NCI-H524 treated with DMSO at 0.1 percent for 48 hours (cell line): ENCODE measurements at regions not wholly inside any gene's neighbourhood (a gene's known extent, or its start where the extent isn't known, plus 50 kb on each side); places are given as distances from the start of the nearest gene placed in this dataset.

Experiments
- DNase-seq: peaks from one replicate; lab custom pipeline; 2025; lab: John Stamatoyannopoulos, UW

DNA sequence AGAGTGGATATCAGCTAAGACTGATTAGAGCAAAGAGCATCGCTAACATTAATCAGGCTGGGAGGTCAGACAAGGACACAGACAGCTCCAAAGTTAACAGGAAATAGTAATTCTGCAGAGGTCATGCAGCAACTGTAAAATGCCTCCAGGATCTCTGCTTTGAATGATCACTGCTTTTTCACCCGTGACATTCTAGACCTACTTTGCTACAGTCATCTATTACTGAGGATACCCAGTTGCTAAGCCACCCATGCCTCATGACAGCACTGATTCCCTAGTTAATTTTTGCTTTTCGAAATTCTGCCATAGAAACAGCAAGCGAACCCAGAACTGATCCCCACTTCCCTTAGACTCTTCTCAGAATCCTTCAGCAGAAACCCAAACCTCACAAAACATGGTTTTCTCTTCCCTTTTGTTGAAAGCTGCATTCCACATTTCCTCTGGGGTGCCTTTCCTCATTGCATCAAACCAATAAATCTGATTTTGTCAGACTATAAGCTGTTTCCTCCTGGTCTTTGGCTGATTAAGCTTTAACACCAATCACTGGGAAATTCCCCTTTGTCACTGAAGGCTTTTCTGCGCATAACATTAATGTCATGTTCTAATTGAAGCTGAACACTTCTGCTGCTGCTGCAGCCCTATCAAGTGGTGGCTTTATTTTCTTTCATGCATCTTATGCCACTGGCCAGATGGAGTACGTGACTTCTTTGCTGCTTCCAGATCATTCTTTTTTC is 201.1 kb upstream of the CHD1 start:
- no peak for DNase-seq

DNA sequence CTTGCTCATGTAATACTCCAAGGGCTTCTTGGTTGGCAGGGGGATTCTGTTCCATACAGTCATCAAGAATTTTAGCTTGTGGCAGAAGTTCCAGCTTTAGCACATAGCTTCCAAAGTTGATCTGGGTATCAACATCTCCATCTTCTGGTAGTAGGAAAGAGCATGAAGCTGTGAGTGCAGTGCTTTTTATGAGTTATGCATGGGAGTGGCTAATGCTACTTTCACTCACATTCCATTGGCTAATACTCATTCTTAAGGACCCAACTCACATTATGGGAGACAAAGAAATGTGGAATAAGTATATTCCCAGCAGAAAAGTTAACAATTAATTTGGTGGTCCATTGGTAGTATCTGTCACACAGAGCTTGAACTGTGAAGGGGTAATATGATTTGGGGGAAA is 194.2 kb upstream of the CHD1 start:
- DNase-seq, result no peak

DNA sequence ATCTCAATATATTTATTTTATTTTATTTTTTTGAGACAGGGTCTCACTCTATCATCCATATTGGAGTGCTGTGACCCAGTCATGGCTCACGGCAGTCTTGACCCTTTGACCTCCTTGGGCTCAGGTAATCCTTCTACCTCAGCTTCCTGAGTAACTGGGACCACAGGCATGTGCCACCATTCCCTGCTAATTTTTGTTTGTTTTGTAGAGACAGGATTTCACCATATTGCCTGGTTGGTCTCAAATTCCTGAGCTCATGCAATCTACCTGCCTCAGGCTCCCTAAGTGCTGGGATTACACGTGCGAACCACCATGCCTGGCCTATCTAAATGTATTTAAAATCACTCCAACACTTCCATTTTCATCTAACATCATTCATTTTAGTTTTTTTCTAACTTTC is 190.5 kb upstream of the CHD1 start:
- no peak for DNase-seq

DNA sequence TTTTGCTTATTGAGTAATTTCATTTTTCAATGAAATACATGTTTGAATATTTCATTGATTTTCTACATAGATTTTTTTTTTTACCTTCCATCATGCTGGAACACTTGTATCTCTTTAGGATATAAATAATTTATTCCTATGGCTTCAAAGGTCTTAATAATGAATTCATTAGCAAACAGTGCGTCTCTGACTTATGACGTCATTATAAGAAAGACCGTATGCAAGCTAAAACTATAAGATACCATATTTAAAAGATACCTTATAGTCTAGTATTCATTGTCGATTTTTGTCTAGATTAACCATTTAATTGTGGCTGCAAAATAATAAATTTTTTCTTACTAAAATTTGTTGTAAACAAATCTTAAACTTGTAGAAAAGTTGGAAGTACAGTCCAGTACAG is 187.7 kb upstream of the CHD1 start:
- no peak for DNase-seq

DNA sequence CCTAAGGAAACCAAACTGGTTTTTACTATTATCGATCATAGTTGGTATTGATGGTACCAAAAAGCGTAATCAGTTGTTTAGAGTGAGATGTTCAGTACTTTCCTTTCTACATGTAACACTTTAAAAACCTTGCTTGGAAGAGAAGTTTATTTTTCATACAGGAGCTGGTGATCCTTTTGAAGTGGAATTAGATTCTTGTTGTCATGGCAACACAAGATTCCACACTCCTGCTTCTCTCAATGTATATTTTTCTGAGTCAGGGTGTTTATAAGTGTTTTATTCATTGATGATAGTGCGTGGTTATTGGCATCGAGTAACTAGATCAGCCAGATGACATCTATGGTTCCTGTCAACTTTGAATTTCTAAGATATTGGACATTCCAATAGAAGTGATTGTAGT is 181.1 kb upstream of the CHD1 start:
- no peak for DNase-seq

DNA sequence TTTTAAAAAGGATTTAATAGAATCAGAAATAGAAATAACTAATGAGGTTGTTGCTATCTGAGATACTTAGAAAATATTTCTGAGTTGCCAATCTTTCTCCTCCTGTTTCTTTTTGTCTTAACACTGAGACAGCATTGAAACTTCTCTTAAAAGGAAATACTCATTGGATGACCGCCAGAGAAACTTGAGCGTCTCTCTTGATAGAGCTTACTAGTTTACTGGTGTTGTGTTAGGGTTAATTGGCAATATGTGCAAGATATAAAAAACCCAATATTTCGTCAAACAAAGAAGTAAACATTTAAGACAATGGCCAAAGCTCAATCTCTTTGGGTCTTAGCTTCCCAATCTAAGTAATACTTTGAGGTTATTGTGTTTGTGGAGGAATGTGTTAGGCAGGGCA is 176.4 kb upstream of the CHD1 start:
- no peak for DNase-seq

DNA sequence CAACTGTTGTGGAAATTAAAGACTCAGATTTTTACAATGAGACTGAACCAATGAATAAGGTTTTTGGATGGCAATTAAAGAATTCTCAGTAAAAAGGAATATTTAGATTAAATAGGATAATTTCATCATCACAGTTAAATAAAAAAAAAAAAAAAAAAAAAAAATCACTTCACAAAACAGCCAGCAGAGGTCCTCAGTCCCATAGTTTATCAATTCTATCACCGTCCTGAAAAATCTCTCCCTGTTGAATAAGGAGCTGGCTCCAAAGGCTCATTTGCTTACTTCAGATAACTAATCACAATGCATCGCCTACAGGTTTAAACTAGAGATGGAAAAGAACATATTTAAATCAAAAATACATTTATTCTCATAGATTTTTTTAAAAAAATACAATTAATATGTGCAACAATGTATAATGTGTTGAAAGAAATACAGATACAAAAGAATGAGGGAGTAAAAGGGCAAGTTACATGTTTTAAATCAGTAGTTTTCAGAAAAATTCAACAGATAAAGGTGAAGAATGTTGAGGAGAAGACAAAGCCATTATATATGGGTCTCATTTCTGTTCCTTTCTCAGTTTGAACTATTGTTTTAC is 175.8 kb upstream of the CHD1 start:
- DNase-seq, result no peak

DNA sequence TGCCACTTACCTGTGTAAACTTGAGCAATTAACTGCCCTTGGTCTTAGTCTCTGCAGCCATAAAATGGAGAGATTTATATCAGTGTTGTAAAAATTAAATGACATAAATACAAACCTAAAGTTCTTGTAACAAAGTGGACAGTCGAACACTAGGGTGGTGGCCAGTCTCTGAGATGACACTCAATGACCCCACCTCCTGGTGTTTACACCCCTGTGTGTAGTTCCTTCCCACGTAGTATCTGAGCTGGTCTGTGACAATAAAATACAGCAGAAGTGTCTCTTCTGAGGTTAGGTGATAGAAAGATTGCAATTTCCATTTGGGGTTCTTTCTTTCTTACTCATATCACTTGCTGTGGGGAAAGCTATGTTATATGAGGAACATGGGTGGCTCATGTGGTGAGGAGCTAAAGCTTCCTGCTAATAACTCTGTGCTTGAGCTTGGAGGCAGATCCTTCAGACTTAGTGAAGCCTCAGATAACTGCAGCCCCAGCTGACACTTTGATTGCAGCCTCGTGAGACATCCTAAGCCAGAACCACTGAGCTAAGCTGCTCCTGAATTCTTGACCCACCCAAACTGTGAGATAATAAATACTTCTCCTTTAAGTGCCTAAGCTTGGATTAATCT is 173.4 kb upstream of the CHD1 start:
- DNase-seq, result no peak

DNA sequence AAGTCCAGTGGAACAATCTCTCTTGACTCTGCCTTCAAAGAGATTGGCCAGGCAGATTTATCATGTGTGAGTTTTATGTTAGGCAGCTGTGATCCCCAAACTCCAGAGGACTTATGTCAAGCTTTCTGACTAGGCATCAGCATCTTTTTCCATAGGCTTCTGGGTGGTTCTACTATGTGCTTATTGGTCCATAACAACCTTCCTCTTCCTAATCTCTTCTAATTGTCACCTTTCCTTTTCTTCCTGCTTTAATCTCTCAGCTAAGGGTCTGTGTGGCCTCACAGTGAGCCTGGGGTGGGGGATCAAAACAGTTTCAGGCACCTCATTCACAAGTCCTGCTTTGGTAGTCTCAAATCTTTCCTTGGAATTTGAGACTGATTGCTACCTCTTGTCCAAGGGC is 170.9 kb upstream of the CHD1 start:
- no peak for DNase-seq

DNA sequence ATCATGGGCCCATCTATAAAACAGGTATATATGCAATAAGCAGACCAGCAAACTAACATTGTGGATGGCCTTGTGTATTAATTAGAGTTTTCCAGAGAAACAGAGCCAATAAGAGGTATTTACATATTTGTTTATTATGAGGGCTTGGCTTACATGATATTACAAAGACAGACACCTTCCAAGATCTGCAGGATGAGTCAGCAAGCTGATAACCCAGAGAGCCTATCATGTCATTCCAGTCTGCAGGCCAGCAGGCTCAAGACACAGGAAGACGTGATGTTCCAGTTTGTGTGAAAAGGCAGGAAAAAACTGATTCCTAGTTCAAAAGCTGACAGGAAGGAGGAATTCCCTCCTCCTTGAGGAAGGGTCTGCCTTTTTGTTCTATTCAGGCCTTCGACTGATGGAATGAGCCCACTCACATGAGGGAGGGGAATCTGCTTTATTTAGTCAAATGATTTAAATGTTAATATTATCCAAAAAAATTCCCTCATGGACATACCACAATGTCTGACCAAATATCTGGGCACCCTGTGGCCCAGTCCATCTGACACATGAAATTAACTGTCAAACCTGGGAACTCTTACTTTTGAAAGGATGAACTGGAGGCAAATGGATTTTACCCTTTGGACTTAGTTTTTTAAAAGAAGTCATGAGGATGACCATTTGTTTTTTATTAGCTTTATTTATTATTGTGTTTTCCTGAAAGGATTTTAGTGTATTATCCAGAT is 161.2 kb upstream of the CHD1 start:
- no peak for DNase-seq

DNA sequence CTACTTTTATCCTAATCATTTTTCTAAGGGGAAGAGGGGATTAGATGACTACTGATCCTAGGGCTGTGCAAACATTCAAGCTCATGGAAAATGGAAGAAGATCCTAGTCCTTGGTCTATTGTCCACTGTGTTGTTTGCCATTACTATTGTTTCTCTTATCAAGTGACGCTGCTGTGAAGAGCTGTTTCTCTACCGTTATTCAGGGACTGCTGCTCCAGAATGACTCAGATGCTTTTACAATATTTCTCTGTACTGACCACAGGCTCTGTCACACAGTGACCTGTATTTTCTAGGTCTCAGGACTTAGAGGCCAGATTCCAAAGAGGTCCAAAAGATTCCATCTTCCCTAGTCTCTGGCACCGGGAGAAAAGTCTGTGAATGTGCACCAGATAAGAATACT is 159.5 kb upstream of the CHD1 start:
- no peak for DNase-seq

DNA sequence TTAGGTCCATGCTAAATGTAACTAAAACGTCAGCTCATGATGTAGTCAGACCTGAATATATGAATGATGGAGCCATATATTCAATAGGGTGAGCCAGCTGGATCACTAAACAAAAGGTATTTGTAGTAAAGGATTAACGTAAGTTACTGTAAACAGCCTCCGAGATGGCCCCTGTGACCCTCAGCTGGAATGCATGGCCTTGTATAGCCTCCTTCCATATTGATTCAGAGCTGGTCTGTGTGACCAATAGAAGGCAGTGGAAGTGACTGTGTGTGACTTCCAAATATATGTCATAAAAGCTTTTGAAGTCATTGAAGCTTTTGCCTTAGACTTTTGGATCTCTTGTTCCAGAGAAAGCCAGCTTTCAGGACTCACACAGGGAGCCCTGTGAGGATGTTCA is 154.4 kb upstream of the CHD1 start:
- no peak for DNase-seq

DNA sequence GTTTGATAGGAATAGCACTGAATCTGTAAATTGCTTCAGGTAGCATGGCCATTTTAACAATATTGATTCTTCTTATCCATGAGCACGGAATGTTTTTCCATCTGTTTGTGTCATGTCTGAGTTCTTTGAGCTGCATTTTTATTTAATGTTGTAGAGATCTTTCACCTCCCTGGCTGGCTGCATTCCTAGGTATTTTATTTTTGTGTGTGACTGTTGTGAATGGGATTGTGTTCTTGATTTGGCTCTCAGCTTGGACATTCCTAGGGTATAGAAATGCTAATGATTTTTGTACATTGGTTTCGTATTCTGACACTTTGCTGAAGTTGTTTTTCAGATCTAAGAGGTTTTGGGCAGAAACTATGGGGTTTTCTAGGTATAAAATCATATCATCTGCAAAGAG is 152.9 kb upstream of the CHD1 start:
- DNase-seq, result no peak

DNA sequence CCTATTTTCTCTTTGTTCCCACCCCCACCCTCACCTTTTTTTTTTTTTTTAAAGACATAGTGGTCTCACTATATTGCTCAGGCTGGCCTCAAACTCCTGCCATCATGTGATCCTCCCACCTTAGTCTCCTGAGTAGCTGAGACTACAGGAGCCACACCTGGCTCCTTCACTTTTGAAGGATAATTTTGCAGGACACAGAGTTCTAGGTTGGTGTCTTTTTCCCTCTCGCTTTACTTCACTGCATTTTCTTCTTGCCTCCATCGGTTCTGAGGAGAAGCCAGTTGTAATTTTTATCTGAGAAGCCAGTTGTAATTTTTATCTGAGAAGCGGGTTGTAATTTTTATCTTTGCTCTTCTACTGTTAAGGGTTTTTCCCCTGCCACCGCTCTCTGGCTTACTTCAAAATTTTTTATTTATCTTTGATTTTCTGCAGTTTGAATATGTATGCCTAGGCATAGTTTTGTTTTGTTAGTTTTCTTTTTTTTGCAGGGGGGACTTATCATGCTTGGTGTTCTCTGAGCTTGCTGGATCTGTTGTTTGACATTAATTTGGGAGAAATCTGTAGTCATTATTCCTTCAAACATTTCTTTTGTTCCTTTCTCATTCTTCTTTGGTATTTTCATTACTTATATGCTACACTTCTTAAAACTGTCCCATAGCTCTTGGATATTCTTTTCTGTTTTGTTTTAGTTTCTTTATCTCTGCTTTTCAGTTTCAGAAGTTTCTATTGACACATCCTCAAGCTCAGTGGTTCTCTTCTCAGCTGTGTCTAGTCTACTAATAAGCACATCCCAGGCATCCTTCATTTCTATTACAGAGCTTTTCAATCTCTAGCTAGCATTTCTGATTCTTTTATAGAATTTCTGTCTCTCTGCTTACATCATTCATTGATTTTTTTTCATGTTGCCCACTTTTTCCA is 148.2 kb upstream of the CHD1 start:
- no peak for DNase-seq

DNA sequence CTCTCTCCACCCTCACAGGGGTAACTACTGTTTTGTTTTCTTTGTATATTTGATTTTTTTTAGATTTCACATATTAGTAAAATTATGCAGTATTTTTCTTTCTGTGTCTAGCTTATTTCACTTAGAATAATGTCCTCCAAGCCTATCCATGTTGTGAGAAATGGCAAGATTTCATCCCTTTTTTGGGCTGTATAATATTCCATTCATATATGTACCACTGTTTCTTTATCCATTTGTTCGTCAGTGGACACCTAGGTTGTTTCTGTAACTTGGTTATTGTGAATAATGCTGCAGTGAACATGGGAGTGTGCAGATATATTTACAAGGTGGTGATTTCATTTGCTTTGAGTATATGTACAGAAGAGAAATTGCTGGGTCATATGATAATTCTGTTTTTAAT is 144.0 kb upstream of the CHD1 start:
- DNase-seq, result no peak

DNA sequence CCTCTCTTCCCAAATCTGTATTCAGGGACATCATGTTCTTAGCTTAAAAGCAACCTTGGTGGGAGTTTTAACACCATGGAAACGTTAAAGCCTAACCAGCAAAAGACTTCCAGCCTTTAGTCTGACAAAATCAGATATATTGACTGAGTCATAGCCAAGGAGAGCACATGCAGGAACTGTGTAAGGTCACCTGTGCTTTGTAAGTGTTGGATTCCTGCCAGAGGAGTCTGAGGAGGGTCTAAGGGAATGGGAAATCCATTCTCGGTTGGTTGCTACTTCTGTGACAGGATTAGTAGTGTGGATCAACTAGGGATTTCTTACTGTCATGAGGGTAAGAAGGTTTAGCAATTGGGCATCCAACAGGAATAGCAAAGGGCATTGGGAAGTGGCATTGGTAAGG is 142.0 kb upstream of the CHD1 start:
- DNase-seq, result no peak

DNA sequence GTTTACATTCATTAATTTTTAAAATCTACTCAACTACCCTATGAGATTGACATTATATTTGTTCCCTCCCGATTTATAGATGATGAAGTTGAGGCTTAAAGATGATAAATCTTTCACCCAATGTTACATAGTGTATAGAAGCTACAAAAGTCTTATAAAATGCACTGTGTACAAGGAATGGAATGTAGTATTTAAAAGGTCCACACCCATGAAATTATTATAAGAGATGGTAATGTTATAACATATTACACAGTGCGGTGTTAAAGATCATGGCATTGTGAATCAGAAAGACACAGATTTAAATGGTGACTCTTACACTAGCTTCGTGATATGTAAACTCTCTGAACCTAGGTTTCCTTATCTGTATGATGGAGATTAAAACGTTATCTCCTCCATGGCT is 141.6 kb upstream of the CHD1 start:
- no peak for DNase-seq

DNA sequence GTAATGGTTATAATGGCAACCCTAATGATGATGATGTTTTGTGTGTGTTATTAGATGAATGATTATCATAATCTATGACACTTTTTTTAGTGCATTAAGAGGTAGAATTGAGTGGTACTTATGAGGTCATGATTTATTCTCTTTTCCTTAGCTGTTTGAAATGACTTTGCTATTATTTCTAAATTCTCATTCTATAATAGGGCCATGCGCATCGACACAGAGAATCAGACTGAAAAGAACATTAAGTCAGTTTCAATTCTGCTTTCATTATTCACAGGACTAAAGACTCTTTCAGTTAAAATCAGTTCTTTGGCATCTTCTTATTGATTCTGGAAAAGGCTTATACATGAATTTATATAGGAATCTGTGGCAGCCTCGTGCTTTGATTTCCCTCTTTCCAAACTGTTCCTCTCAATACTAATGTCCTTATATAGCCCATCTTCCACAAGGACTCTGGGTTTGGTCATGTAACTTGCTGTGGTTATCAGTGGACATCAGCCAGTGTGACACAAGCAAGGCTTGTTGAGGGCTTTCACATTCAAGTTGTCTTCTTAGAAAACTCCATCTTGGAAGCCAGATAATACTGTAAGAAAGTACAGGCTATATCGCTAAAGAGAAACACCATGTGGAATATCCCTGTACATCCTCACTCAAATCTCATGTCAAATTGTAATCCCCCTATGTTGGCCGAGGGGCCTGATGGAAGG is 140.3 kb upstream of the CHD1 start:
- DNase-seq, result no peak

DNA sequence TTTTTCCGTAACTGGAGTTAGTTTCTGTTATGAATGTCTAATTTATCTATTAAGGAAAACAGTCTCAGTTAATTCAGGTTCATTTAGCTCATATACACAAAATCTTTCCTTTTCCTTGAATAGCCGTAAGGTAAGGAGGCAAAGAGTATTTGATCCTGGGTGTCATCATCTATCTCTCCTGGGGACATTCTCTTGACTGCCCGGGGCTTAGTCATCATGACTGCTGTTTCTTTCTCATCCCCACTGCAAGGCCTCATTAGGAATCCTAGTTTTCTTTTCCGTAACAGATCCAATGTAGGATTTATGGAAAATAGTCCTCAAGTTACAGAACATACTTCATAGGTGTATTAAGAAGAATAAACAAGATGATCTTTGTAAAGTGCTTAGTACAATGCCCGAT is 134.9 kb upstream of the CHD1 start:
- DNase-seq, result no peak

DNA sequence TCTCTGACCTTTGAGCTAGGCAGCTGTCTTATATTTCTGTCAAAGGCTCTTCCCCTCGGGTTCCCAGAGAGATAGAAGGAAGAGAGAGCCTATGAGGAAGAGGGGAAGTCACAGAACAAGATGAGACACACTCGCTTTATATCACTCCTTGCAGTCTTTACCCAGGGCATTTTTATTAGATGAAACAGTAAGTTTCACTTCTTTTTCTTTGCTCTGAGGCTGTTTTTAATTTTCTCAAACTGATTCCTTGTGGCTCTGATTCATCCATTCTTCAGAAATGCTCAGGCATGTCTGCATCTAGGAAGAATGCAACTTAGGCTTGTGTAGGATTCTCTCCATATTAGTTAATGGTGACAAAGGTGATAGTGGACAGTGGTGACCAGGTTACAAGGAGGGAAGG is 132.9 kb upstream of the CHD1 start:
- no peak for DNase-seq

DNA sequence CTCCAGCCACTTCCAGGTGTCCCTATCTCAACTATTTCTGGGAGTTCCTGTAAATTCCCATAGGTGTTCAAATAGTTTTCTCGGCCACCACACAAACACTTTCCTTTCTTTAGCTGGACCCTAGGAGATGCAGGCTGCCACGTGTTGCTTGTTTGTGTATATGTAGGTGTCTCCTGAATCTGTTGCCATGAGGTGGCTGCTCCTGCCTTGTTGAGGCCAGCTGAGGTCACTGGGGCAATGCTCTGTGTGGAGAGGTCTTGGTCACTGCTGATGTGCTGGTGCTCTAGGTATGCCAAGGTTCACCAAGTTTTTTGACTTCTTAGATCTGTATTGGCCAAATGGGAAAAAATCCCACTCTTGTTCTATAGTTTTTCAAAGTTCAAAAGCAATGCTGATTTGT is 132.5 kb upstream of the CHD1 start:
- no peak for DNase-seq
